GM23338 (cell line): ENCODE measurements at regions not wholly inside any gene's neighbourhood (a gene's known extent, or its start where the extent isn't known, plus 50 kb on each side); places are given as distances from the start of the nearest gene placed in this dataset.

Source experiments
- ATAC-seq: fragments of 200-7000 bp; cut with Tn5 transposase; 3 replicates; pipeline ENCODE4 v1.9.1; 2020
- DNase-seq: peaks from one replicate; pipeline ENCODE4 v3.0.0-alpha.2; 2015; ENCODE audit warnings: low spot score
- H2AFZ ChIP-seq: fragments of 200-600 bp; sonication (generic); 2 replicates; pipeline ENCODE4 v1.8.0; 2016; ENCODE audit warnings: antibody characterized with exemption, mild to moderate bottlenecking, moderate library complexity
- H3F3A ChIP-seq: fragments of 200-600 bp; sonication (generic); replicated peaks from 2 replicates; pipeline ENCODE4 v1.8.0; 2017; ENCODE audit warnings: antibody characterized with exemption, mixed run types, low read depth
- H3K27ac ChIP-seq: fragments of 200-600 bp; sonication (generic); 2 replicates; pipeline ENCODE4 v1.6.1; 2016; ENCODE audit warnings: low read depth
- H3K27me3 ChIP-seq: fragments of 200-600 bp; sonication (generic); 2 replicates; pipeline ENCODE4 v1.8.0; 2016; ENCODE audit warnings: mild to moderate bottlenecking, mixed run types, moderate library complexity; ENCODE audit not compliant: insufficient read depth
- H3K36me3 ChIP-seq: fragments of 200-600 bp; sonication (generic); 2 replicates; pipeline ENCODE4 v1.8.0; 2016; ENCODE audit warnings: mild to moderate bottlenecking; ENCODE audit not compliant: insufficient read depth
- H3K4me1 ChIP-seq: fragments of 200-600 bp; sonication (generic); 2 replicates; pipeline ENCODE4 v1.8.0; 2016; ENCODE audit warnings: mild to moderate bottlenecking, moderate library complexity; ENCODE audit not compliant: insufficient read depth
- H3K4me2 ChIP-seq: fragments of 200-600 bp; sonication (generic); 2 replicates; pipeline ENCODE4 v1.7.1; 2017; ENCODE audit warnings: mixed run types
- H3K4me3 ChIP-seq: fragments of 200-600 bp; sonication (generic); 2 replicates; pipeline ENCODE4 v1.6.1; 2016; ENCODE audit warnings: mixed run types
- H3K79me2 ChIP-seq: fragments of 200-600 bp; sonication (generic); replicated peaks from 2 replicates; pipeline ENCODE4 v1.8.0; 2017; ENCODE audit warnings: mild to moderate bottlenecking; ENCODE audit not compliant: insufficient read depth
- H3K9me2 ChIP-seq: fragments of 200-600 bp; sonication (generic); 2 replicates; pipeline ENCODE4 v1.8.0; 2017; ENCODE audit not compliant: insufficient read depth
- H4K20me1 ChIP-seq: fragments of 200-600 bp; sonication (generic); replicated peaks from 2 replicates; pipeline ENCODE4 v1.8.0; 2017; ENCODE audit warnings: mild to moderate bottlenecking; ENCODE audit not compliant: insufficient read depth
- H3K27ac Mint-ChIP-seq: 2 replicates; pipeline ENCODE4 v1.8.0; 2020; ENCODE audit warnings: inconsistent platforms, mild to moderate bottlenecking, moderate library complexity, mixed read lengths
- H3K27me3 Mint-ChIP-seq: 3 replicates; pipeline ENCODE4 v1.8.0; 2022; ENCODE audit warnings: low read depth, mild to moderate bottlenecking, moderate library complexity, mixed read lengths, inconsistent platforms; ENCODE audit not compliant: insufficient read depth, poor library complexity
- H3K36me3 Mint-ChIP-seq: 3 replicates; pipeline ENCODE4 v1.8.0; 2021; ENCODE audit warnings: low read depth, mild to moderate bottlenecking, inconsistent platforms, moderate library complexity, mixed read lengths
- H3K4me1 Mint-ChIP-seq: 3 replicates; pipeline ENCODE4 v1.8.0; 2020; ENCODE audit warnings: mild to moderate bottlenecking, inconsistent platforms, mixed read lengths
- H3K4me3 Mint-ChIP-seq: 3 replicates; pipeline ENCODE4 v1.8.0; 2021; ENCODE audit warnings: moderate library complexity, mild to moderate bottlenecking, inconsistent platforms, mixed read lengths
- H3K9me3 Mint-ChIP-seq: 3 replicates; pipeline ENCODE4 v1.8.0; 2020; ENCODE audit warnings: moderate library complexity, mild to moderate bottlenecking, inconsistent platforms, mixed read lengths
- CTCF ChIP-seq, 2 experiments: fragments of 200-600 bp in 1 of 2; sonication (generic) in 1 of 2; conservative IDR thresholded peaks; 2 replicates each; pipeline versions ENCODE4 v1.5.1 to v1.6.1; 2016 to 2017; ENCODE audit warnings: antibody characterized with exemption in 2 of 2, low read depth in 2 of 2, mild to moderate bottlenecking in 2 of 2, moderate library complexity in 1 of 2
- JUNB ChIP-seq: IDR thresholded peaks from one replicate; pipeline ENCODE4 v1.6.1; 2016; ENCODE audit warnings: antibody characterized with exemption; ENCODE audit not compliant: unreplicated experiment
- NANOG ChIP-seq: IDR thresholded peaks from 2 replicates; pipeline ENCODE4 v1.6.1; 2016; ENCODE audit warnings: antibody characterized with exemption, borderline replicate concordance
- REST ChIP-seq: IDR thresholded peaks from one replicate; pipeline ENCODE4 v1.6.1; 2018; ENCODE audit warnings: antibody characterized with exemption; ENCODE audit not compliant: unreplicated experiment
- ZNF462 ChIP-seq: fragments of 250-450 bp; sonication (Bioruptor Pico); IDR thresholded peaks from 2 replicates; pipeline ENCODE4 v1.5.0; 2020; ENCODE audit warnings: mild to moderate bottlenecking, moderate library complexity

GRCh38 chr3:160108362-160108761, 116.9 kb upstream of the C3orf80 start:
- no peaks in the 10 kb centered on the region for H3K4me1 Mint-ChIP-seq
- Histone ChIP-seq H3K27ac (no peak overlapping the region), H3K4me1 (no peaks in the 10 kb centered on the region), H3K27me3 (no peaks in the 10 kb centered on the region), H4K20me1 (no peaks in the 10 kb centered on the region), H3K4me3 (no peak overlapping the region), H3K79me2 (no peaks in the 10 kb centered on the region), H2AFZ (no peak overlapping the region), H3K9me2 (no peaks in the 10 kb centered on the region), H3K4me2 (no peak overlapping the region), H3K36me3 (no peaks in the 10 kb centered on the region), H3F3A (no peaks in the 10 kb centered on the region)
- no peak overlapping the region for H3K4me3 Mint-ChIP-seq
- no peaks in the 10 kb centered on the region for H3K36me3 Mint-ChIP-seq
- no peaks in the 10 kb centered on the region for H3K9me3 Mint-ChIP-seq
- ATAC-seq, result no peak
- no peak for TF ChIP-seq ZNF462 (CRISPR knock-in tag)
- TF ChIP-seq REST, result no peak
- no peak for TF ChIP-seq JUNB
- TF ChIP-seq CTCF (conservative IDR thresholded peaks at IDR 0.05; ENCODE audit: low read depth in 2 of 2), result no peak
- TF ChIP-seq NANOG, result no peak
- DNase-seq, result no peak
- H3K27me3 Mint-ChIP-seq, result peaks cover 2% of the 10 kb centered on the region
- H3K27ac Mint-ChIP-seq, result no peak overlapping the region
